Coronary artery (tissue), 2 donors: ENCODE measurements at regions not wholly inside any gene's neighbourhood (a gene's known extent, or its start where the extent isn't known, plus 50 kb on each side); places are given as distances from the start of the nearest gene placed in this dataset.

Experiments used
- DNase-seq: peaks from one replicate; pipeline ENCODE4 v3.0.0-alpha.2; 2017; ENCODE audit warnings: low spot score
- H3K27ac ChIP-seq, 2 donors: fragments of 200-600 bp; sonication (generic); one replicate each; pipeline ENCODE4 v1.5.1; 2016 to 2019
- H3K4me3 ChIP-seq: fragments of 200-600 bp; sonication (generic); 2 replicates; pipeline ENCODE4 v1.5.1; 2016; ENCODE audit warnings: mild to moderate bottlenecking, moderate library complexity
- TF ChIP-seq, protein P1 (sequence below): fragments of 200-600 bp; sonication (generic); IDR thresholded peaks from one replicate; pipeline ENCODE4 v1.5.1; 2019; ENCODE audit warnings: antibody characterized with exemption

DNA sequence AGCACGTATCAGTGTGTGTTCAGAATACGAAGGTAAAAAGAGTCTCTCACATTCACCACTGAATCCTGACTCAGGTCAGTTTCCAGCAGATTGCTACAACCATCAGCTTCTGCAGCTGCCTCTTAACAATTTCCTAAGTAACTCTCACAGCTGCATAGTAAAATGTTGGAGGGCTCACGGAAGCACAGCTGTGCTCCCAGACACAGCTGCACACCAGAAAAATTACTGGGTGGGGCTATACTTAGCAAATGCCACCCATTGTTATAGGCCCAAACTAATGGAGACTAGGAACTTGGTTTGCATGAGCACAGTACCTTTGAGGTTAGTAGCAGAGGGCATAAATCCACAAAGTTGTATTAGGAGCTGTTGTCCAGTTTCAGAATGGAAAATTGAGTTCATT lies 153.9 kb upstream of the ERBB4 start:
- TF ChIP-seq, protein P1, sequence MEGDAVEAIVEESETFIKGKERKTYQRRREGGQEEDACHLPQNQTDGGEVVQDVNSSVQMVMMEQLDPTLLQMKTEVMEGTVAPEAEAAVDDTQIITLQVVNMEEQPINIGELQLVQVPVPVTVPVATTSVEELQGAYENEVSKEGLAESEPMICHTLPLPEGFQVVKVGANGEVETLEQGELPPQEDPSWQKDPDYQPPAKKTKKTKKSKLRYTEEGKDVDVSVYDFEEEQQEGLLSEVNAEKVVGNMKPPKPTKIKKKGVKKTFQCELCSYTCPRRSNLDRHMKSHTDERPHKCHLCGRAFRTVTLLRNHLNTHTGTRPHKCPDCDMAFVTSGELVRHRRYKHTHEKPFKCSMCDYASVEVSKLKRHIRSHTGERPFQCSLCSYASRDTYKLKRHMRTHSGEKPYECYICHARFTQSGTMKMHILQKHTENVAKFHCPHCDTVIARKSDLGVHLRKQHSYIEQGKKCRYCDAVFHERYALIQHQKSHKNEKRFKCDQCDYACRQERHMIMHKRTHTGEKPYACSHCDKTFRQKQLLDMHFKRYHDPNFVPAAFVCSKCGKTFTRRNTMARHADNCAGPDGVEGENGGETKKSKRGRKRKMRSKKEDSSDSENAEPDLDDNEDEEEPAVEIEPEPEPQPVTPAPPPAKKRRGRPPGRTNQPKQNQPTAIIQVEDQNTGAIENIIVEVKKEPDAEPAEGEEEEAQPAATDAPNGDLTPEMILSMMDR = no peak
- Histone ChIP-seq H3K27ac (no peak overlapping the region), H3K4me3 (no peak overlapping the region)
- no peak for DNase-seq

DNA sequence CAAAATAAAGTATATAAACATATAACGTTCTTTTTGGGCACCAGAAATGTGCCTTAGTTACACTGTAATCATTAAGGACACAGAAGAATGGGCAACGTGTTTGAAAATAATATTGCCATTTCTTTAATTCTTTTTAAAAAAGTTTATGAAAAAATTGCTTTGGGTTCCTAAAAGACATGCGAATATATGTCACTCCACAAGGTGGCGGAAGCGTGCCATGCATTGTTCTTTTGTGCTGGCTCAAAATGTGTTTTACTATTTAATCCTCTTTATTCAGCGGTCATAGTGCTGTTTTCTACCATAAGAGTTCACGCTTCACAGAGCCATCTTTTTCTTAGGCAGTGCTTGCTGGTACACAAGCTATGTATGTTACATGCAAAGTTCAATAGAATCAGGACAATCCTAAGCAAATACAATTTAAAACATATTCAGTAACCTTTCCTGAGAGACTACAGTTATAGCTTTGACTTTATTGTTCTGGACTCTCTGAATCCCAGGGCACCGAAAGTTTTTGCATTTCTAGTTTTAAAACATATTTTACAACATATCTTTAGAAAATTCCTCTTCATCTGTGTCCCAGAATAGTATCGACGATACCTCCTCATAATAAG lies 147.8 kb upstream of the ERBB4 start:
- H3K4me3 ChIP-seq = no peak overlapping the region
- H3K27ac ChIP-seq = no peak overlapping the region
- TF ChIP-seq, protein P1 = peak; percentile 54
- no peak for DNase-seq

DNA sequence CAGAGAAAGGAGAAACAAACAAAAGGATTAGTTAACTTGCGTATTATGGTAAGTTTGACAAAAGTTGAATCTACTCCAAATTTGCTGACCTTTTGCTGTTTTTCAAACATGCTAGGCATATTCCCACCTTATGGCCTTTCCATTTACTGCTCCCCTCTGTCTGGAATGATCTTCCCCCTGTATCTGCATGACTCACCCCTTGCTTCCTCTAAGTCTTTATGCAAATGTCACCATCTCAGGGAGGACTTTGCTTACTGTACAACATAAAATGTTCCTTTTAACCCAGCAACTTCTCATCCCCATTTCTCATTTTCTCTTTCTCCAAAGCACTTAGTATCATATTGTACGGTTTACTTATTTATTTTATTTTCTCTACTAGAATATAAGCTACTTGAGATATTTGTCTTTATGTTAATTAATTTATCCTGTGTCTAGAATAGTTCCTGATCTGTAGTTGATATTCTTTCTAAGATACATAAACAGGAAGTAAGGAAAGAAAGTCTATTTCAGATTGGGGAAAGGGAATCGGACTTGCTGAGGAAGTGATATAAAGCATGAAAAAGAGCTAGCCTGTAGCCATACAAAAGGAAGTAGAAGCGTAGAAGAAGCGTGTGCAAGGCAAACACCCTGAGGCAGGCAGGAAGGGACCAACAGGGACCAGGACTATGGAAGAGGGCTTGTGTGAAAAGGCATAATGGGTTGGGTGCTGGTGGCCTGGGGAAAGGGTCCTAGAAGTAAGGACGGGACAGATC lies 144.9 kb upstream of the ERBB4 start:
- TF ChIP-seq, protein P1 = no peak
- no peak overlapping the region for H3K4me3 ChIP-seq
- no peak for DNase-seq
- no peak overlapping the region for H3K27ac ChIP-seq

DNA sequence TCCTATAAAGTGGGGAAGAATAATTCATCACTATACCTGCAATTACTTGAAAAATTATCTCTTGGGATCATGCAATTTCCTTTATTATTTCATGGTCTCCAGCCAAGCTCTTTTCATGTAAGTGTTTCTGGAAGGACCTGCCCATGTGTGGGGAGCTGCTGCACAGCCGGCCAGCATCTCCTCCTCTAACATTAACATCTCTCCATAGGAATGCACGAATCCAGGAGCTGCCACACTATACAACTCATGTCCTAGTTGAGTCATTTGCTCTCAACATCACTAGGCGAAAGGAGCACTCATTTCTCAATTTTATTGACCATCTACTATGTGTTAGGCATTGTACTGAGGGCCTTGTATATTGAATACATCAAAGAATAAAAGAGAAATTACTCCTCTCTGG lies 144.3 kb upstream of the ERBB4 start:
- TF ChIP-seq, protein P1 = no peak
- H3K4me3 ChIP-seq = no peak overlapping the region
- DNase-seq = no peak
- H3K27ac ChIP-seq = no peak overlapping the region

DNA sequence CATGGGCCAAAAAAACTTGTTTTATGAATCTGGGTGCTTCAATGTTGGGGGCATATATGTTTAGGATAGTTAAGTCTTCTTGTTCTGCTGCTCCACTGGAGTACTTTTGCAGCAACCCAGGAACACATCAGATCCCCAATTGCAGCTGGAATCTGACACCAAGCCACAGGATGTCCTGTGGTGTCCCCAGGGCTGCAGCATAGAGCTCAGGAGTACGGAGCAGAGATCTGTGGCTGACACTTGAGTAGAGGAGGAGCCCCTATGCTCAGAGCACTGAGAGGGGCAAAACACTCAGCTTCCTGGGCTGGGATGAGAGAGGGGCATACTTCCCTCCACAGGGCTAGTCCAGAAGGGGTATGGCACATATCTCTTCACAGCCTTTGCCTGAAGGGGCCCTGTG lies 138.9 kb upstream of the ERBB4 start:
- Histone ChIP-seq H3K4me3 (no peak overlapping the region), H3K27ac (no peak overlapping the region)
- TF ChIP-seq, protein P1 = no peak
- no peak for DNase-seq

DNA sequence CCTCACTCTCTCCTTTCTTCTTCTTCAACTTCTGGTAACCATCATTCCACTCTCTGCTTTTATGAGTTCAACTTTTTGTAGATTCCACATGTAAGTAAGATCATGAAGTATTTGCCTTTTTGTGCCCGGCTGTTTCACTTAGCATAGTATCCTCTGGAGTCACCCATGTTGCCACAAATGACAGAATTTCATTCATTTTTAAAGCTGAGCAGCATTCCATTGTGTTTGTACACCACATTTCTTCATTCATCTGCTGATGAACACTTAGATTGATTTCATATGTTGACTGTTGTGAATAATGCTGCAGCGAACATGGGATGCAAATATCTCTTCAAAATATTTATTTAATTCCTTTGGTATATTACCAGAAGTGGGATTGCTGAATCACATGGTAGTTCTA lies 133.6 kb upstream of the ERBB4 start:
- TF ChIP-seq, protein P1 = no peak
- Histone ChIP-seq H3K27ac (no peak overlapping the region), H3K4me3 (no peak overlapping the region)
- no peak for DNase-seq

DNA sequence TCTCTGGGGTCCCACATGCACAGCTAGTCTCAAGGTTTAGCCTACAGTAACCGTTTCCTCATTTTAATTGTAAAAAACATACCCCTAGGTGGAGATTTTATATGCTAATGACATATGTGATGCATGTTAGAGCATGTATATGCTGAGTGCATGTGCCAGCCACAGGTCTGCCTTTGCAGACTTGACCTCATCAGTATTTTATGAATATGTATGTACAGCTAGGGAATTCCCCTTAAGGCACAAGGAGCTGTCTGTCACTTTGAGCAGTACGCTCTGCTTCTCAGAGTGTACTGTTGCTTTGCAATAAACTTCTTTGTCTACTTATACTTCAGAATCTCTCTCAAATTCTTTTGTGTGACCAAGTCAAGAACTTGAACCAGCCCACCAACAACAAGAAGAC lies 131.2 kb upstream of the ERBB4 start:
- Histone ChIP-seq H3K27ac (no peak overlapping the region), H3K4me3 (no peak overlapping the region)
- no peak for DNase-seq
- TF ChIP-seq, protein P1 = no peak
